ENCODE measurements at regions not wholly inside any gene's neighbourhood (a gene's known extent, or its start where the extent isn't known, plus 50 kb on each side); places are given as distances from the start of the nearest gene placed in this dataset.
"Not testable (repeated sequence)": the region's sequence is repeated elsewhere in the genome, so short reads cannot be mapped to it uniquely, and the experiment has no call there.

DNA sequence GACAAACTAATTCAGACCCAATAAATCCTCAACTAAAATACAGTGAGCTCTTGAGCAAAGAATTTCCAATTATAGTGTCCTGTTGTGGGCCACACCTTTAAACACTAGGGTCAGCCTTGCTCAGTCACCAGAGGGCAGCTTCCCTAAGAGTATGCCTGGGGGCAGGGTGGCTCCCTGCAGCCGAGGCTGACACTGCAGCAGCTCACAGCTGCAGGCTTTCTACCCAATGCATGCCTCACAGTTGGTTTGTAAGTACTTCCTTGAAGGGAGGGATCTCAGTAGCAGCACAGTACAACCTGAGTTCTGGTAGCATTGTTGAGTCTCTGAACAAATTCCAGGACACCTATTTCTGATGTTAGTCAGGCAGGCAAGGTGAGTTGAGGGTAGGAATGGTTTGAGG, 335.6 kb downstream of the TUSC7 start:
- H3K27me3 Mint-ChIP-seq = no peaks in the 10 kb centered on the region
- no peaks in the 10 kb centered on the region for H3K36me3 Mint-ChIP-seq
- no peaks in the 10 kb centered on the region for H3K4me1 Mint-ChIP-seq
- H3K27ac Mint-ChIP-seq = no peak overlapping the region
- peaks cover 2% of the 10 kb centered on the region for H3K9me3 Mint-ChIP-seq
- no peak overlapping the region for H3K4me3 Mint-ChIP-seq
- ATAC-seq = peak; percentile 56

GRCh38 chr3:117047951-117048705, 338.5 kb downstream of the TUSC7 start:
- no peaks in the 10 kb centered on the region for H3K27me3 Mint-ChIP-seq
- no peak overlapping the region for H3K27ac Mint-ChIP-seq
- peaks cover 2% of the 10 kb centered on the region for H3K9me3 Mint-ChIP-seq
- H3K36me3 Mint-ChIP-seq = no peaks in the 10 kb centered on the region
- no peaks in the 10 kb centered on the region for H3K4me1 Mint-ChIP-seq
- ATAC-seq = no peak
- no peak overlapping the region for H3K4me3 Mint-ChIP-seq

- ATAC-seq = no peak
- Mint-ChIP-seq H3K4me1 (peaks cover 13% of the 10 kb centered on the region), H3K9me3 (peaks cover 8% of the 10 kb centered on the region), H3K27ac (no peak overlapping the region), H3K36me3 (no peaks in the 10 kb centered on the region), H3K27me3 (no peaks in the 10 kb centered on the region), H3K4me3 (no peak overlapping the region)
Observed at GRCh38 chr3:117052395-117052794, 342.8 kb downstream of the TUSC7 start.

GRCh38 chr3:117054556-117054955, 345.0 kb downstream of the TUSC7 start:
- peaks cover 13% of the 10 kb centered on the region for H3K4me1 Mint-ChIP-seq
- H3K27me3 Mint-ChIP-seq = no peaks in the 10 kb centered on the region
- H3K27ac Mint-ChIP-seq = no peak overlapping the region
- no peaks in the 10 kb centered on the region for H3K36me3 Mint-ChIP-seq
- H3K9me3 Mint-ChIP-seq = peaks cover 8% of the 10 kb centered on the region
- ATAC-seq = no peak
- H3K4me3 Mint-ChIP-seq = no peak overlapping the region

DNA sequence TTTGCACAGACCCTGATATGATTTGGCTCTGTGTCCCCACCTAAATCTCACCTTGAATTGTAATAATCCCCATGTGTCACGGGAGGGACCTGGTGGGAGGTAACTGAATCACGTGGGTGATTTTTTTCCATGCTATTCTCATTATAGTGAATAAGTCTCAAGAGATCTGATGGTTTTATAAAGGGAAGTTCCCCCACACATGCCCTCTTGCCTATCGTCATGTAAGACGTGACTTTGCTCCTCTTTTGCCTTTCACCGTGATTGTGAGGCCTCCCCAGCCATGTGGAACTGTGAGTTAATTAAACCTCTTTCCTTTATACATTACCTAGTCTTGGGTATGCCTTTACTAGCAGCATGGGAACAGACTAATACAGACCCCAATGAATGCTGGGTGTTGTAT, 347.4 kb downstream of the TUSC7 start:
- not testable (repeated sequence) for H3K36me3 Mint-ChIP-seq, H3K27ac Mint-ChIP-seq, H3K4me3 Mint-ChIP-seq, H3K9me3 Mint-ChIP-seq, ATAC-seq, H3K27me3 Mint-ChIP-seq
- H3K4me1 Mint-ChIP-seq = peaks cover 13% of the 10 kb centered on the region

DNA sequence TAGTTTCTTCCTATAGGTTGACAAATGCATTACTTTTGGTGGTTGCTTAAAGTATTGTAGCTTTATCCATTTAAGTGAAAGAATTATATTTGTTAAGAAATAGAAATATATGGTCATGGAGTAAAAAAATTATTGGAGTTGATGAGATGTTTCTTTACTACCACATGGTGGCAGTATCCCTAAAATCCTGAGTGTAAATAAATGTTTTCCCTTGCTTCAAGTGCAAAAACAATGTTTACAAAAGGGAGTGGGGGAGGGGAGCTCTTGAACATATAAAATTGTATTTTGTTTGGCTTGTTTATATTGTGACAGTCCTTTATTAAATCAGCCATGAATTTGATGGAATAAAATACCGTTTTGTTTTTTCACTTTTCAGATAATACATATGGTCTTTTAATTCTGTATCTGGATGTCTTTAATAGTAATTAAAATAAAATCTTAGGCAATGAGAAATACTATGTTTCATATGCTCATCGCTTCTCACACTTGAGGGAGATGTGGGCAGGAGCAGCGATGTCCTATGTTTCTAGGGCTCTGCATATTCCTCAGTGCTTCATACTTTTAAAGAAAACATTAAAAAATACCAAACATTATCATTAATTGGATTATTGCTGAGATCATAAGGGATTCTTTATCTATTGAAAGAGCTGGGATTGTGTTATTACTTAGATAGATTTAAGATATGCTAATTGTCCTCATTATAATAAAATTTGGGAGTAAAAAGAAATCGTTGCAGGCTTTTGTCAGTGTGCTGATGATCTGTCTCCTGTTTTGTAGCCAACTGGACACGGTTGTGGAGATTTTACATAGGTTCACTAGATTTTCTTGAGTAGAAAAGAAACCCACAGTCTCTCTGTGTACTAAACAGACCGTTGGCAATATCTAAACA, 349.7 kb downstream of the TUSC7 start:
- Mint-ChIP-seq H3K4me1 (peaks cover 13% of the 10 kb centered on the region), H3K9me3 (peaks cover 5% of the 10 kb centered on the region), H3K36me3 (no peaks in the 10 kb centered on the region), H3K27me3 (no peaks in the 10 kb centered on the region), H3K27ac (no peak overlapping the region), H3K4me3 (no peak overlapping the region)
- no peak for ATAC-seq

GRCh38 chr3:117059956-117060270, 350.3 kb downstream of the TUSC7 start:
- Mint-ChIP-seq H3K27ac (no peak overlapping the region), H3K36me3 (no peaks in the 10 kb centered on the region)

DNA sequence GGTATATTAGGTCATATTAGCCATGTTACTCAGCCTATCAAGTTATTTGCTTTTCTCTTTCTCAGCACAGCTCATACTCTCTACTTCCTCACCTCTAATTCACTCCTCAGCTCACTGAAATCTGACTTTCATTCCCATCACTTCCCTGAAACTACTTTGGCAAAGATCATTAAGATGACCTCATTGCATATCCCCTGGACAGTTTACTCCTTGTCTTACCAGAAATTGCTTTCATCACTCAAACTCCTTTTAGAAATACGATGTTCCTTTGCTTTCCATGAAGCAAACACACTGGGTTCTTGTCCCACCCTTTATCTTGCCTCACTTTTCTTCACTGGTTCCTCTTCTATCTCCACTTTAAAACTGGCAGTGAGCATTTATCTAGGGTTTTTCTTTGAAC, 354.4 kb downstream of the TUSC7 start:
- no peak overlapping the region for H3K27ac Mint-ChIP-seq
- H3K27me3 Mint-ChIP-seq = no peaks in the 10 kb centered on the region
- no peaks in the 10 kb centered on the region for H3K4me1 Mint-ChIP-seq
- no peaks in the 10 kb centered on the region for H3K9me3 Mint-ChIP-seq
- ATAC-seq = no peak
- H3K4me3 Mint-ChIP-seq = no peak overlapping the region
- no peaks in the 10 kb centered on the region for H3K36me3 Mint-ChIP-seq

More at GRCh38 chr3:117059956-117060270, 350.3 kb downstream of the TUSC7 start:
- no peaks in the 10 kb centered on the region for H3K27me3 Mint-ChIP-seq
- peaks cover 7% of the 10 kb centered on the region for H3K4me1 Mint-ChIP-seq
- no peak overlapping the region for H3K4me3 Mint-ChIP-seq
- H3K9me3 Mint-ChIP-seq = peaks cover 5% of the 10 kb centered on the region
- ATAC-seq = no peak

DNA sequence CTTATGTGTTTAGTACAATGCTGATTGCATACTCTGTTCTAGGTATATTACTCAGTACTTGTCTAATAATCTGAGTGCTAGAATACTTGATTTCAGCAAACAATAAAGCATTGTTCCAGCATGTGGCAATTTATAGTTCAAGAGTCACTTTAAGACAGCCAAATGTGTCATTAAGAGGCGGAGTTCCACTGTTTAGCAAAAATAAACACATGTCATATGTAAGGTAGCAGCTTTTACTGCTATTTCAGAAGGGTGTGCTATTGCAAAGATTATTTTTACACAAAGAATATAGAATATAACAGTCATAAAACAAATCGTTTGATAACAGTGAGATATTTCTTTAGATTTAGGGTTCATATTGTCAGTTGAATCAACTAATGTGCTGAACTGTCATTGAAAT, 358.7 kb downstream of the TUSC7 start:
- no peaks in the 10 kb centered on the region for H3K27me3 Mint-ChIP-seq
- H3K4me3 Mint-ChIP-seq = no peak overlapping the region
- no peaks in the 10 kb centered on the region for H3K36me3 Mint-ChIP-seq
- H3K9me3 Mint-ChIP-seq = no peaks in the 10 kb centered on the region
- no peak for ATAC-seq
- no peak overlapping the region for H3K27ac Mint-ChIP-seq
- no peaks in the 10 kb centered on the region for H3K4me1 Mint-ChIP-seq

DNA sequence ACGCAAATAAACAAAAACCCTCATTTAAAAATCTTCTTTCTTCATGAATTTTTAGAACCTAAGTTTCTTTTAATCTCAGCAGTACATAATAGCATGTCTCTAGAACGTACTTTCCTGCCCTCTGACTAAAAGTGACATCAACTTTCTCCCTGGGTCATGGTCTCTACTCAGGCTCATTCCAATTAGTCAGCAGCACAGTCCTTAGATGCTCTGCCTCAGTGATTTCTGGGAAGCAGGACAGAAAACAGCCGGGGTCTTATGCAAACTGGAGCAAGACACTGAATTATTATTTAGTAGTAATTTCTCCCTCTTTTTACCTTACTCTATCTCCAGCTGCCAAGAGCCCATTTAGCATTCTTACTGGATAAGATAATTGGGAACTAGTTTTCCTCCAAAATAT, 365.2 kb downstream of the TUSC7 start:
- no peak for ATAC-seq
- H3K36me3 Mint-ChIP-seq = no peaks in the 10 kb centered on the region
- H3K4me3 Mint-ChIP-seq = no peak overlapping the region
- H3K27me3 Mint-ChIP-seq = no peaks in the 10 kb centered on the region
- no peaks in the 10 kb centered on the region for H3K9me3 Mint-ChIP-seq
- H3K27ac Mint-ChIP-seq = no peak overlapping the region
- no peaks in the 10 kb centered on the region for H3K4me1 Mint-ChIP-seq

GRCh38 chr3:117079997-117080396, 370.4 kb downstream of the TUSC7 start:
- H3K4me3 Mint-ChIP-seq = no peak overlapping the region
- no peak for ATAC-seq
- no peaks in the 10 kb centered on the region for H3K9me3 Mint-ChIP-seq
- no peaks in the 10 kb centered on the region for H3K36me3 Mint-ChIP-seq
- no peaks in the 10 kb centered on the region for H3K27me3 Mint-ChIP-seq
- H3K27ac Mint-ChIP-seq = no peak overlapping the region
- H3K4me1 Mint-ChIP-seq = no peaks in the 10 kb centered on the region

DNA sequence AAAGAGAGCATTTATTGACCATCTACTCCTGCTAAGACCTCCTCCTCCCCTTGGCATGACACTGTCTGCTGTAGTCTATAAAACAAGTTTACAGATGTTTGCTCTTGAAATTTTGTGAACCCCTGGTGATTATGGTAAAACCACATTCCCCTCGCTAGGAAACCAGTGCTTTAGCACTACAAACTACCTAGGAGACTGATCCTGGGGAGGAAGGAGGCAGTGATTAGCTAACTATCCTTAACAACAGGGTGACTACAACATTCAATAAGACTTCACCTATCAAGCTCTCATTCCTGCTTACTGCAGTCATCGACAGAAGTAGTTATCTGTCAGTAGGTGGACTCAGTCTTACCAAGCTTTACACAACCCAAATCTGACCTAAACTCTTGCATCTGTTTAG, 371.3 kb downstream of the TUSC7 start:
- Mint-ChIP-seq H3K27me3 (no peaks in the 10 kb centered on the region), H3K4me3 (no peak overlapping the region), H3K36me3 (no peaks in the 10 kb centered on the region), H3K4me1 (no peaks in the 10 kb centered on the region), H3K9me3 (no peaks in the 10 kb centered on the region), H3K27ac (no peak overlapping the region)
- ATAC-seq = no peak

GRCh38 chr3:117084277-117084676, 374.7 kb downstream of the TUSC7 start:
- Mint-ChIP-seq H3K4me3 (no peak overlapping the region), H3K27ac (no peak overlapping the region), H3K4me1 (no peaks in the 10 kb centered on the region), H3K27me3 (no peaks in the 10 kb centered on the region), H3K9me3 (peaks cover 5% of the 10 kb centered on the region), H3K36me3 (no peaks in the 10 kb centered on the region)
- ATAC-seq = no peak

DNA sequence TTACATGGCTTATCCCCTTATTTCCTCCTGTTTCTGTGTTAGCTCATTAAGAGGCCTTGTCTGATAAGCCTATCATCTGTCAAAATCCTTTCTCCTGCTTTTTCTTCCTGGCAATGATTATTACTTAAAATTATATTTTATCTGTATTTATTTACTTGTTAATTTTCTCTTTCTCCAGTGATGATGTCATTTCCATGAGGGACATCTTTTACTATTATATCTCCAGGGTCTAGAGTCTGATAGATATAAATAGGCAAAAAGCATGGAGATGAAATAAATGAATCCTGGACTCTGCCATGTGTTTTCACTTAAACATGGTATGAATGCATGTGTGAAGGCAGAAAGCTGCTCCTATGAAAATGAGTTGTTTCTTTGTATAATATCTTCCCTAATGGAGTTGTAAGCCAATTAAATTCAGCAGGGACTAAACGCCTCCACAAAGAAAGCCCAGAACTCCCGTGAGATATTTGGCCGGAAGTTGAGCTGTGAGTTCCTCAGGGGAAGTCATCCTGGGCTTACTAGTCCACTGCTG, 375.2 kb downstream of the TUSC7 start:
- no peak overlapping the region for H3K27ac Mint-ChIP-seq
- H3K36me3 Mint-ChIP-seq = no peaks in the 10 kb centered on the region
- peaks cover 5% of the 10 kb centered on the region for H3K9me3 Mint-ChIP-seq
- H3K27me3 Mint-ChIP-seq = no peaks in the 10 kb centered on the region
- H3K4me1 Mint-ChIP-seq = no peaks in the 10 kb centered on the region
- H3K4me3 Mint-ChIP-seq = no peak overlapping the region
- ATAC-seq = no peak

DNA sequence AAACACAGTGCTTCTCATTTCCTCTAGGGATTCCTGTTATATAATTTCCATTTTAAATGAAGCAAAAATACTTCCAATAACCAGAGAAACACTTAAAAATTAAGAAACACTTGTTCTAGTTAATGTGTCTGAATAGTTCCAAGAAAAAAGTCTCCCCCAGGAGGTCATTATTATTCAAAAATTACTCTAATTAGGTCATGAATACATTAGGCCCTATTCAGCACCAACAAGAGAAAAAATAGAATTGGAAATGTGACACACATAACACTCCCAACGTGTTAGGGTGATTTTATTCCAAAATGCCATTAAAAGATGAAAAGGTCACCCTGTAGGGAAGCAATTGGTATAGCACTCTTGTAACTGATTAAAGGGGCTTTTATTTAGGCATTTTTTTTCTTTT, 382.1 kb downstream of the TUSC7 start:
- Mint-ChIP-seq H3K27ac (no peak overlapping the region), H3K4me3 (no peak overlapping the region), H3K4me1 (no peaks in the 10 kb centered on the region), H3K36me3 (no peaks in the 10 kb centered on the region), H3K9me3 (peaks cover 5% of the 10 kb centered on the region), H3K27me3 (no peaks in the 10 kb centered on the region)
- ATAC-seq = no peak

- no peaks in the 10 kb centered on the region for H3K9me3 Mint-ChIP-seq
- no peak overlapping the region for H3K27ac Mint-ChIP-seq
- ATAC-seq = no peak
- H3K4me3 Mint-ChIP-seq = no peak overlapping the region
- no peaks in the 10 kb centered on the region for H3K27me3 Mint-ChIP-seq
- no peaks in the 10 kb centered on the region for H3K36me3 Mint-ChIP-seq
- H3K4me1 Mint-ChIP-seq = no peaks in the 10 kb centered on the region
Observed at GRCh38 chr3:117096549-117096948, 387.0 kb downstream of the TUSC7 start.
